Pancreas (tissue), 10 donors: ENCODE measurements at regions not wholly inside any gene's neighbourhood (a gene's known extent, or its start where the extent isn't known, plus 50 kb on each side); places are given as distances from the start of the nearest gene placed in this dataset.

Experiments
- ATAC-seq, 4 donors: fragments of 200-7000 bp; cut with Tn5 transposase; one replicate each; pipeline versions ENCODE4 v1.8.0 to v1.9.1; 2020; ENCODE audit warnings: mild to moderate bottlenecking in 4 of 4, moderate library complexity in 4 of 4
- DNase-seq, 6 donors: peaks; one replicate each; pipeline ENCODE4 v3.0.0-alpha.2; 2020
- FAIRE-seq: peaks from 2 replicates; lab custom pipeline; 2012; peaks lifted over from hg19 to GRCh38; lab: Jason Lieb, UNC
- H3K27ac ChIP-seq, 4 donors: fragments of 200-600 bp; sonication (generic); 1 replicate in 3 of 4; 2 replicates in 1 of 4; pipeline versions ENCODE4 v1.5.0 to v1.8.0; 2020
- H3K27me3 ChIP-seq, 4 donors: fragments of 200-600 bp; one replicate each; pipeline ENCODE4 v1.8.0; 2021
- H3K36me3 ChIP-seq, 3 donors: fragments of 200-600 bp; sonication (generic) in 1 of 3; one replicate each; pipeline versions ENCODE4 v1.5.0 to v1.8.0; 2020 to 2021
- H3K4me1 ChIP-seq, 3 donors: fragments of 200-600 bp; one replicate each; pipeline ENCODE4 v1.8.0; 2021
- H3K4me3 ChIP-seq, 4 donors: fragments of 200-600 bp; sonication (generic) in 2 of 4; one replicate each; pipeline versions ENCODE4 v1.5.0 to v1.8.0; 2020 to 2021
- H3K9me3 ChIP-seq, 4 donors: fragments of 200-600 bp; one replicate each; pipeline ENCODE4 v1.8.0; 2021
- WGBS, 2 donors: extraction: QIAGEN DNeasy Blood & Tissue Kit; methylation state at CpG; one replicate each; pipeline ENCODE4 v1.1.7; 2013; 5-methylcytosine and 5-hydroxymethylcytosine counted together
- intact Hi-C, 3 donors: fragments of 100-400 bp; cut with DNase I; formaldehyde crosslinking; loops; one replicate each; pipeline versions ENCODE4 v1.11.1 to v1.14.2; 2022
- TF ChIP-seq, protein P1 (sequence below), 4 donors: fragments of 200-600 bp; sonication (generic) in 3 of 4; IDR thresholded peaks; one replicate each; pipeline versions ENCODE4 v1.5.0 to v1.8.0; 2021; ENCODE audit warnings: antibody characterized with exemption in 4 of 4
- donor health status: healthy with polysubstance abuse.
- donor health status: DM: no; HTN: no; CAD: no; lungs with moderate emphysema.
- donor health status: DM: no; HTN: no; CAD: no.
- donor health status: control.
- donor health status: control.
- donor health status: Bipolar disorder and iron deficiency.
- donor health status: DM: yes; HTN: yes; CAD: no.
- donor health status: DM: no; HTN: no; CAD: no.
- donor health status: DM: no; HTN: no; CAD: no.
- donor health status: DM: yes; HTN: yes; CAD: no.

DNA sequence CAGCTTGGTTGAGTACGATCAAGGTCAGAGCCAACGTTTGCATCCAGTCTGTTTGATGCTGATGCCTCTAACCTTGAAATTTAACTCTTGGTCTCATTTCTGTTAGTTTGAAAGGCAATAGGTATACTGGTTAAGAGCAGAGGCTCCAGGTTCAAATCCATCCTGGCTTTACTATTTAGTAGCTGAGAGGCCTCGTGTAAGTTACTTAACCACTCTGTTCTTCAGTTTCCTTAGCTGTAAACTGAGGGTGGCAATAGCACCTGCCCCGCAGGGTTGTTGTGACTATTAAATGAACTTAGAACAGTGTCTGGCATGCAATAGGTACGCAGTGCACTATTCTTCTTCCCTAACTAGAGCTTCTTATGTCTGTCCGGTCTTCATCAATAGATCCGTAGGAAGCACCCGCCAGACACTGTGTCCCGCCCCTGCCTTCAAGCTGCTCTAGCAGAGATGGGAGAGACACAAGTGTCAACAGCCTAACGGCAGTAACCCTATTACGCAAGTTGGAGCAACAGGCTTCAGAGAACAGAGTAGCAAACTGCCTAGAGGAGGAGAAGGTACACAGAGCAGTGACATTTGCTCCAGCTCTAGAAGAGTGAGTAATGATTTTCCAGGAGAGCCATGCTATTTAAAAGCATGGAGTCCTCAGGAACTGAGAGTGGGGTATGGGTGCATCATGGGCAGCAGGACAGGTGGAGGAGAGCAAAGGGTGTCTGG lies 62.7 kb upstream of the ST3GAL5 start:
- Histone ChIP-seq H3K27ac (peak overlapping the region in 1 of 4 donors; percentile 56), H3K4me1 (peaks cover 13 to 42% (median 27%) of the 10 kb centered on the region in 3 donors), H3K4me3 (no peak overlapping the region), H3K27me3 (no peaks in the 10 kb centered on the region), H3K9me3 (no peaks in the 10 kb centered on the region), H3K36me3 (no peaks in the 10 kb centered on the region)
- intact Hi-C loops: no loop called here
- 78 to 84% methylated on average over 11 of the region's 11 CpGs for WGBS, 2 donors
- ATAC-seq: no peak
- TF ChIP-seq, protein P1, sequence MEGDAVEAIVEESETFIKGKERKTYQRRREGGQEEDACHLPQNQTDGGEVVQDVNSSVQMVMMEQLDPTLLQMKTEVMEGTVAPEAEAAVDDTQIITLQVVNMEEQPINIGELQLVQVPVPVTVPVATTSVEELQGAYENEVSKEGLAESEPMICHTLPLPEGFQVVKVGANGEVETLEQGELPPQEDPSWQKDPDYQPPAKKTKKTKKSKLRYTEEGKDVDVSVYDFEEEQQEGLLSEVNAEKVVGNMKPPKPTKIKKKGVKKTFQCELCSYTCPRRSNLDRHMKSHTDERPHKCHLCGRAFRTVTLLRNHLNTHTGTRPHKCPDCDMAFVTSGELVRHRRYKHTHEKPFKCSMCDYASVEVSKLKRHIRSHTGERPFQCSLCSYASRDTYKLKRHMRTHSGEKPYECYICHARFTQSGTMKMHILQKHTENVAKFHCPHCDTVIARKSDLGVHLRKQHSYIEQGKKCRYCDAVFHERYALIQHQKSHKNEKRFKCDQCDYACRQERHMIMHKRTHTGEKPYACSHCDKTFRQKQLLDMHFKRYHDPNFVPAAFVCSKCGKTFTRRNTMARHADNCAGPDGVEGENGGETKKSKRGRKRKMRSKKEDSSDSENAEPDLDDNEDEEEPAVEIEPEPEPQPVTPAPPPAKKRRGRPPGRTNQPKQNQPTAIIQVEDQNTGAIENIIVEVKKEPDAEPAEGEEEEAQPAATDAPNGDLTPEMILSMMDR (IDR thresholded peaks at IDR 0.05): no peak
- DNase-seq: no peak
- FAIRE-seq: no peak

DNA sequence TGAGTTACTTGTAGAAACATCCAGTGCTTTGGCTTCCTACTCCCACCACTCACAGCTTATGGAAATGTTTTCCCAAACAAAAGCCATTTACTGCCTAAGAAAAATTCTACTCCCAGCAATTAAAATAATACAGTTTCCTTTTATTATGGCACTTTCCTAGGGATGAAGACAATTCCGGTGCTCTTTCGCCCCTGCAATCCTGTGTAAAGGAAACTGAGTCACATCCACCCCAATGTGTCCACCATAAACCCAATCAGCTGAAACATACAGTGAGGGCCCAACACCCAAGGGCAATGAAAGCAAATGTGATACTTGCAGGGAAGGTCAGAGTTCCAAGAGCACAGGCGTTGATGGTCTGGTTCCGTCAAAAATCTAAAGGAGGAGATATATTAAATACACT lies 62.0 kb upstream of the ST3GAL5 start:
- H3K36me3 ChIP-seq: no peaks in the 10 kb centered on the region
- TF ChIP-seq, protein P1 (IDR thresholded peaks at IDR 0.05): no peak
- FAIRE-seq: no peak
- H3K4me1 ChIP-seq: peaks cover 13 to 39% (median 27%) of the 10 kb centered on the region in 3 donors
- no peaks in the 10 kb centered on the region for H3K9me3 ChIP-seq
- H3K4me3 ChIP-seq: no peak overlapping the region
- no peak for ATAC-seq
- DNase-seq: no peak
- WGBS, 2 donors: 72 to 75% methylated on average over 4 of the region's 4 CpGs
- intact Hi-C loops: no loop called here
- H3K27me3 ChIP-seq: no peaks in the 10 kb centered on the region
- no peak overlapping the region for H3K27ac ChIP-seq

DNA sequence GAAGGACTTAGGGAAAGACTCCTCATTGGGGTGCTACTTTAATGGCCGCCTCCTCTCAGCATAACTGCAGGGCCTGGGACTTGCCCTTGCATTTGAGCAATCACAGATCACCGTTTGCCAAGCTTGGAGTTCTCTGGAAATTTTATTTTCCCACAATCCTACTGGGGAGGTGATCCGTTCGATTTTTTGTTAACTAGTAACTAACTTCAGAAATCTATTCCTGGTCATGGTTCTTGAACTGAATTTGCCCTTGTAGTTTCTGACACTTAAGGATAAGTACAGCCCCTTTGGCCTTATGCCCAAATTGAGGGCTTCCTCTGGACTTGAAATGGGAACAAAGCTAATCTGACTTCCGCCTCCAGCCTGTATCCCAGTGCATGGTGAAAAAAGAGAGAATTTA lies 60.5 kb upstream of the ST3GAL5 start:
- ATAC-seq: peak; percentile 85 to 92 (median 88)
- Histone ChIP-seq H3K9me3 (no peaks in the 10 kb centered on the region), H3K4me3 (no peak overlapping the region), H3K4me1 (peaks cover 6 to 27% (median 15%) of the 10 kb centered on the region in 3 donors), H3K36me3 (no peaks in the 10 kb centered on the region), H3K27ac (peak overlapping the region; percentile 29 to 77 (median 76)), H3K27me3 (no peaks in the 10 kb centered on the region)
- peak in 4 of 6 donors; percentile 72 to 92 (median 90) for DNase-seq
- FAIRE-seq: no peak
- WGBS, 2 donors: 11 to 20% methylated on average over 5 of the region's 5 CpGs
- TF ChIP-seq, protein P1 (IDR thresholded peaks at IDR 0.05): no peak
- intact Hi-C loops: no loop called here

DNA sequence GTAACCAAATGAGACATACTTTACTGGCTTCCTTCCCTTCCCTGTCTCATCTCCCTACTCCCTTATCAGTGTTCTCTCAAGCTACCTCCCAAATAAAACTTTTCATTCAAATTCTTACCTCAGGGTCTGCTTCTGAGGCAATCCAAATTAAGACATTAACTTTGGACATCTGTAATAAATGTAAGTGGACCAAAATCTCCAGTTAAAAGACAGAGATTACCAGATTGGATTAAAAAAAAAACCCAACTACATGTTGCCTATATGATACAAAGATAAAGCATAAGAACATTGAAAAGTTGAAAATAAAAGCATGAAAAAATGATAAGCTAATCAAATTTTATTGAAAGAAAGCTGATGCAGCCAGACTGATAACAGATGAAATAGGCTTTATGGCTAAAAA lies 58.8 kb upstream of the ST3GAL5 start:
- Histone ChIP-seq H3K4me1 (peaks cover 6 to 19% (median 14%) of the 10 kb centered on the region in 3 donors), H3K27ac (no peak overlapping the region), H3K27me3 (no peaks in the 10 kb centered on the region), H3K9me3 (no peaks in the 10 kb centered on the region), H3K4me3 (no peak overlapping the region), H3K36me3 (no peaks in the 10 kb centered on the region)
- FAIRE-seq: no peak
- TF ChIP-seq, protein P1 (IDR thresholded peaks at IDR 0.05): no peak
- intact Hi-C loops: no loop called here
- DNase-seq: no peak
- no peak for ATAC-seq

DNA sequence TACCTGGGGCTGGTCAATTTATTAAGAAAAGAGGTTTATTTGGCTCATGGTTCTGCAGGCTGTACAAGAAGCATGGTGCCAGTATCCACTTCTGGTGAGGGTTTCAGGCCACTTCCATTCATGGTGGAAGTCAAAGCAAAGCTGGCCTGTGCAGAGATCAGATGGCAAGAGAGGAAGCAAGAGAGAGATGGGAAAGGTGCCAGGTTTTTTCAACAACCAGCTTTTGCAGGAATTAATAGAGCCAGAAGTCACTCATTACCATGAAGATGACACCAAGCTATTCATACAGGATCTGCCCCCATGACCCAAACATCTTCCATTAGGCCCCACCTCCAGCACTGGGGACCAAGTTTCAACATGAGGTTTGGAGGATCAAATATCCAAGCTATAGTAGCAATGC lies 56.8 kb upstream of the ST3GAL5 start:
- peaks cover 6 to 14% (median 12%) of the 10 kb centered on the region in 3 donors for H3K4me1 ChIP-seq
- H3K4me3 ChIP-seq: no peak overlapping the region
- TF ChIP-seq, protein P1 (IDR thresholded peaks at IDR 0.05): no peak
- intact Hi-C loops: no loop called here
- no peaks in the 10 kb centered on the region for H3K27me3 ChIP-seq
- H3K9me3 ChIP-seq: no peaks in the 10 kb centered on the region
- H3K27ac ChIP-seq: no peak overlapping the region
- FAIRE-seq: no peak
- H3K36me3 ChIP-seq: no peaks in the 10 kb centered on the region
- ATAC-seq: no peak
- no peak for DNase-seq
